DMS153 treated with DMSO at 0.1 percent for 48 hours (cell line): ENCODE measurements at regions not wholly inside any gene's neighbourhood (a gene's known extent, or its start where the extent isn't known, plus 50 kb on each side); places are given as distances from the start of the nearest gene placed in this dataset.

Experiments
- DNase-seq: peaks from one replicate; lab custom pipeline; 2025; ENCODE audit not compliant: unreplicated experiment; lab: John Stamatoyannopoulos, UW

DNA sequence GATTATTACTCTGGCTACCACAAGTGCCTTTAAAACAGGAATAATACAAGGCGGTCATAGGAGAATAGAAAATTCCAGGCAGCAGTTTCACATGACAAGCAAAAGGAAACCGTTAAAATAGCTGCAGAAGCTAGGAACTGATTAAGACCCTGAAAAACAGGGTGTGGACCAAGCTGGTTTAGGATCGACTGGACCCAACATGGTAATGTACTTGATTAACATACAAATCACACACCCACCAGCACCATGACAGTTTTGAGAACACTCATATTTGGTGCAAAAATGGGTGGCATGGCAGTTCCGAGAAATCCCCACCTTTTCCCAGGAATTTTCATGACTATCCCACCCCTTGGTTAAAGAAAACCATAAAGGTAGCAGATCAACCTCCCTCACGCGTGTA, 51.9 kb upstream of the TMEM163 start:
- no peak for DNase-seq

DNA sequence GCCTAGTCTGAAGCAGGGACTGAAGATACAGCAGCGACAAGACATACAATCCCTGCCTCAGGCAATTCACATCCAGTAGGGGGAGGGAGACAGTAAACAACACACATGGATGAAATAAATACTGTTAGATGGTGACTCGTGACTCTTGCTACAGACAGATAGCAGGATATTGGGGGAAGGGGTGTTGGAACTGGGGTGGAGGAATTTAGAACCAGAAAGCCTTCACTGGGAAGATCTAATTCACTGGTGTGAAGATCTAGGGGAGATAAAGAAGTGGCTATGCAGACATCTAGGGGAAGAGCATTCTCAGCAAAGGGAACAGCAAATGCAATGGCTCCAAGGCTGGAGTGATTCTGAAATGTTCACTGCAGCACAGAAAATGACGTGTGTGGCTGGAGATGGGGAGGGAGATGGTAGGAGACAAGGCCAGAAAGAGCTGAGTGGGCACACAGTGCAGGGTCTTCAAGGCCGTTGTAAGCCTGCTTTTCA, 52.6 kb upstream of the TMEM163 start:
- no peak for DNase-seq

DNA sequence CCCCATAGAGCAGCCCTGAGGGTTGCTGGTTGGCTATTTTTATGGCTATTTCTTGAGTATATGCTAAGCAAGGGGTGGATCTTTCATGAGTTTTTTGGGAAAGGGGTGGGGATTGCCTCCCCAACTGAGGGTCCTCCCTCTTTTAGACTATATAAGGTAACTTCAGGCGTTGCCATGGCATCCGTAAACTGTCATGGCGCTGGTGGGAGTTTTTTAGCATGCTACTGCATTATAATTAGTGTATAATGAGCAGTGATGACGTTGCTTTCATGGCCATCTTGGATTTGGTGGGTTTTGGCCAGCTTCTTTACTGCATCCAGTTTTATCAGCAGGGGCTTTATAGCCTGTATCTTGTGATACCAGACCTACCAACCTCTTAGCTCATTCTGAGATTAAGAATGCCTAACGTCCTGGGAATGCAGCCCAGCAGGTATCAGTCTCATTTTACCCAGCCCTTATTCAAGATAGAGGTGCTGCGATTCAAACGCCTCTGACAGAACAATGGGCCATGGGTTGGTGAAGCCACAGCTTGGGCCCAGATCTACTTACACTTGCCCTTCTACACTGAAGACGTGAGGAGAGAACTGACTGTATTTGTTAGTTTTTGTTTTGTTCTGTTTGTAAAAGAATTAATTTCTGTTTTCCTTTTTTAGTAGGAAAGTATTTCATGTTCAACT, 53.8 kb upstream of the TMEM163 start:
- DNase-seq, result no peak

DNA sequence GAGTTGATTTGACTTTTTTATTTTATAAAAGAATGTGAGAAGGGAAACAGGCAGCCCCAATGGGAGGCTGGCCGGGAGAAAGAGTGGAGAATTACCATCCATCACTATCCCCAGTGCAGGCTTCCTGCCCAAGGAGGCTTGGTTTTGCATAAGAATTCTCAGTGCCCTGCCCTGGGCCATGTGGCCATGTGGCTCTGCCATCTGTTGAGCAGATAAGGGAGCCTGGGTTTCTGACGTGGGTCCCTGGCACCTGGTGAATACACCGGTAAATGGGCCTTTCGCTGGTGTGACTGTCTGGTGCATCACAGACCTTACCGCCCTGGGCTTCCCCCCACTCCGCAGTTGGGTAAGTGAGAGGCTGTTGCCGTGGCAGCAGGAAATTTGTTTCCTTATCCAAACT, 54.5 kb upstream of the TMEM163 start:
- DNase-seq, result no peak

DNA sequence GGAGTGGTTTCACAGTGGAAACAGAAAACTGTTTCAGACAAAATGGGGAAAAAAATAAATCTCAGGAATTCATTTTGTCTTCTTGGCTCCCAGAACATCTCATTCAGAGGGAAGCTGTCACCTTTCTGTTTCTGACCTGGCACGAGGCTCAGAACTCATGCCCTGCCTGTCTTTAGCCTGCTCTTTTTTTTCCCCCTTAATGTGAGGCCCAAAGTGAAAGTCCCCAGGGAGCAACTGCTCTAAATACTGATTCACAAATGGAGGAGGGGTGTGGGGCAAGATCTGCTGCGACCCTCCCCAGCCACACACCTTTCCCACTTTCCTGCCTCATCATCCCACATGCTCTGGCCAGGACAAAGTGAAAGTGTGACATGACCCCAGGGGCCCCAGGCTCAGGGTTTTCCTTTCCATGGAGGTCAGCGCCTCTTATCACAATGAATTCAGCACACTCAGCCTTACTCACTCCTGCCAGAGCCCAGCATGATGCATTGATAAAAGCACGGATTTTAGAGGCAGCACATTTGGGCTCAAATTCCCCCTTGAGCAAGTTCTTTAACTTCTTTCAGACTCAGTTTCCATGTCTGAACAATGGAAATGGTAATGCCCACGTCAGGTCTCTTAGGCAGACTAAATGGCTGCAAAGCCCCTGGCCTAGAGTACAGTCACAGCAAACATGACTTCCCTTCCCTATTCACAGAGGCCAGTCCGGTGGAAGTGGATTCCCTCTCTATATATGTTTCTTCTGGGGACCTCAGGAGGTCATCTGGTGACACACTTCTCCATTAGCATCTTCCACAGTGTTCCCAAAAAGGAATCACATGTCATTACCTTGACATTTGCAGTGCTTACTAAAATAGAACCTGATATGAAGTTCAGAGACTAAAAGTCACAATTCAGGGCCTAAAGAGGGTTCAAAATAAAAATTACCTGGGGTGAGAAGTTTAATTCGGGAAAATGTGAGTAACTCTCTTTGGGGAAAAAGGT, 55.3 kb upstream of the TMEM163 start:
- no peak for DNase-seq

DNA sequence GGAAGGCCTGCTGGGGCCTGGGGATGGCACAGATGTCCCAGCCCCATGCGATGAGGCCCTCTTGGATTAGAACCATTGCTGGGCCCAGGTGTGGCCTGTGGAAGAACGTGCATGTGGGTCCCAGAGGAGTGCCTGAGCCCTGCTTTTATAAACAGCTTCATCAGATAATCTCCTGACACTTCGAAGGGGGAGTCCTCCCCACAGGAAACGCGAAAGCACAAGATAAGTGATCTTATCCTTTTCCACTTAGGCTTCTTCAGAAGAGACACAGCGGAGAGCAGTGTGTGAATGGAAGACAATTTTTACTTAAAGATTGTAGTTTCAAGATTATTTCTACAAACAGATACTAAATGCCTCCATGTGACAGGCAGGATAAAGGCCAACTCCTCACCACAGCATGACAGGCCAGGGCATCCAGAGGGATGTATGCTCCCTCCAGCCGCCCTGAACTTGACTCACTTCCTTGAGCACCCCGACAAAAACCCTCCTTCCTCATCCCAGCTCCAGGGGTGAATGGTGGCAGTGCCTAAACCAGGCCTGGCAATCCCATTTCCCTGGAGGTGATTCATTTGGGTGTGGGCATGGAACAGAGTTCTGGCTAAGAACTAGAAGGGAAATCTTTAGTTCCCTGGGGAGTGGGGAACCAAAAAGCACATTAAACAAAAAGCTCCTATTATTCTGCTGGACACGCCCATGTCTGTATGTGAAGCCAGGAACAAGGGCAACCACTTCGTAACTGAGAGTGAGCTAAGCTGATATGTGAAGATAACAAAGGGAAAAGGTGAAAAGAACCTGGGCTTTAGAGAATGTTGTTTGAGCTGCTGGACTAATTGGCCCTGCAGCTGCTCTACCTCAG, 56.2 kb upstream of the TMEM163 start:
- peak; percentile 61 for DNase-seq

DNA sequence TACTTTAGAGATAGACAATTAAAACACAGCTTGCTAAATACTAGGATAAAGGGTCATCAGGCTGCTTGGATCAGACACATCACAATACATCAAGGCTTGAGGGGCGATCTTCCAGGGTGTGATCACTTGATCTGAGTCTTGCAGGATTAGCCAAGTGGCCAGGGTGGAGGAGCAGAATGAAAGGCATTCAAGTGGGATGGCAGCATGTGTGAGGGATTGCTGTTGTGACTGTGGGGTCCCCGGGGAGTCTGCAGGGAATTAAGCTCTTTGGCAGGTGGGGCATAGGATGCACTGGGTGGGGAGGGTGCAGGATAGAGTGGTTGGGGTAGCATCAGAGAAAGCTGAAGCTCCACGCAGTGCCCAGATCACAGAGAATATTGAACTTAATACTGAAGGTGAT, 58.0 kb upstream of the TMEM163 start:
- DNase-seq, result no peak

DNA sequence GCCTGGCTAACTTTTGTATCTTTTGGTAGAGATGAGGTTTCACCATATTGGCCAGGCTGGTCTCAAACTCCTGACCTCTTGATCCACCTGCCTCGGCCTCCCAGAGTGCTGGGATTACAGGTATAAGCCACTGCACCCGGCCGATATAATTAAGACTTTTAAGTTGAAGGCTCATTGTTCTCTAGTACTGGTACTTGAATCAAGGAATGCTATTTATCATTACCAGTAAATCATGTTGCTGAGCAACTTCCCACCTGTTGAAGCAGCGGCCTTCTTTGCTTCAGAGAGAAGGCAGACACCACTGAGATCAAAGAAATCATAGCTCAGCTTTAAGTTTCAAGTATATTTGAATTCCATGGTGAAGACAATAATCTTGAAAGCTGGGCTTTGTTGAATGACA, 58.8 kb upstream of the TMEM163 start:
- DNase-seq, result no peak

DNA sequence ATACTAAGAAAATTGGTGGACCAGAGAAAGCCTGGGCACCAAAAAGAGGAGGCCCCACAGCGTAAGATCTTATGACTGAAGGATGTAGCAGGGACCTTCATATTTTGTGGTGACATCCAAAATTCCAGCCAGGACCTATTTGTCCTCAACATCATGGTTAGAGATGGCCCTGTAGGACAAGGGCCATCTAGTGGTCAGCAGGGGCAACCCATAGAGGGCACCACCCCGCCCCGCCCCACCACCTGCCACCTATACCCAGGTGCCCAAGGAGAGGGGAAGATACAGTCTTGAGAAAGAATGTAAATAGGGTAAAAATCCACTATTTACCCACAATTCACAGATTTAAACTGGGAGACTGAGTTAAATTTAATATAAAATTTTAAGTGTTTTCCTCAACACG, 59.6 kb upstream of the TMEM163 start:
- no peak for DNase-seq

DNA sequence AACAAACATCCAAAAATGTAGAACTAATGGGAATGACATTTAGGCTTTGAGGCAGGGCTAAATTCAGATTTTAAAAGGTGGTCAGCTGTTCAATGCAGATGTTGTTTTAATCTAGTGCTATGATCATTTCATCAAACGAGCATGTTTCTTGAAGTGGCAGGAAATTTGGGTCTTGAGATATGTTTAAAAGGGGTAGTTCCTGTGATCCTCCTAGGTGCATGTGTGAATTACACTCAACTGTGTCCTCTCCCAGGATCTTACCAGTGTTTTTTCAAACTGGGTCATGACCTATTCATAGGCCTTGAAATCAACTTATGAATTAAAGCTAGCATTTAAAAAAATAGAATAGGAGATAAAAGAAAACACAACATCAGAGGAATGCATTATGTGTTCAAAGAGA, 57.4 kb upstream of the ACMSD start:
- no peak for DNase-seq

DNA sequence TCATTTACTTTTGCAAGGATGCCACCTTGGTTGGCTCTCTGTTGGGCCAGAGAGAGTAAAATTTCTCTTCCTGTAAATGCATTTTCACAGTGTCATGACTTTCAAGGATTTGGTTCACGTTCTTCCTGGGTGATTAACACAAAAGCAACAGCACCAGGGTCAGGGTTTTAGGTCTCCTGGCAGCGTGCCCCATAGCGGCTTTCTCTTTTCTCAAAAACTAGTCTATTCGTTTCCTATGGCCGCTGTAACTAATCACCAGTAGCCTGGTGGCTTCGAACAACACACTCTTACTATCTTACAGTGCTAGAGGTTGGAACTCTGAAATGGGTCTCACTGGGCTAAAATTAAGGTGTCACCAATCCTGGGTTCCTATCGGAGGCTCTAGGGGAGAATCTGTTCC, 56.3 kb upstream of the ACMSD start:
- no peak for DNase-seq

DNA sequence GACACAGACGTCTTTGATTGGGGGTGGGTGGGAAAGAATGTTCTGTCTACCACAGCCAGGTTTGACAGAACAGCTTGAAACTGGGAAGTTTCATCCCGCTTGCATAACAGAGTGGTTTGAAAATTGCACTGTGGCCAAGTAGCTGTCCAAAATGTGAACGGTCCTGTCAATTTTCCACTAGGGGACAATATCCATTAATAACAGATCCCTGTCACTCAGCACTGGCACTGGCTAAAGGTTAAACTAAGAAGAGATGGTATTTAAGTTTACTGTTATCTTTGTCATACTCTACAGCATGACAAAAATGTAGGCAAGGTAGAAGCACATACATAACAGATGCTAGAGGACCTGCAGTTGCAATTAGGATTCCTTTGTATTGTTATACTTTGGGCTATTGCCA, 55.6 kb upstream of the ACMSD start:
- no peak for DNase-seq

DNA sequence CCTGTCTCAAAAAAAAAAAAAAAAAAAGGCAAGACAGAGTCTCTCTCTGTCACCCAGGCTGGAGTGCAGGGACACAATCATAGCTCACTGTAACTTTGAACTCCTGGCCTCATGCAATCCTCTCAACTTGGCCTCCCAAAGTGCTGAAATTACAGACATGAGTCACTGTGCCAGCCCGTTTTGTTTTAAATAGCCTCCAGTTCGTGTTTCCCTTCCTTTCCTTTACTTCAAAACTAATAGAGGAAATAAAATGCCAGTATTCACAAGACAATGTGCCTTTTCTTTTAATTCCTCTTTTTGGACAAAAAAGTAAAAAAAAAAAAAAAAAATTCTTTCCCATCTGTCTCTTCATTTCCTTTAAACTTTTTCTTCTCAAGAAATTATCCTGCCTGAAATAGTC, 54.5 kb upstream of the ACMSD start:
- DNase-seq, result no peak

DNA sequence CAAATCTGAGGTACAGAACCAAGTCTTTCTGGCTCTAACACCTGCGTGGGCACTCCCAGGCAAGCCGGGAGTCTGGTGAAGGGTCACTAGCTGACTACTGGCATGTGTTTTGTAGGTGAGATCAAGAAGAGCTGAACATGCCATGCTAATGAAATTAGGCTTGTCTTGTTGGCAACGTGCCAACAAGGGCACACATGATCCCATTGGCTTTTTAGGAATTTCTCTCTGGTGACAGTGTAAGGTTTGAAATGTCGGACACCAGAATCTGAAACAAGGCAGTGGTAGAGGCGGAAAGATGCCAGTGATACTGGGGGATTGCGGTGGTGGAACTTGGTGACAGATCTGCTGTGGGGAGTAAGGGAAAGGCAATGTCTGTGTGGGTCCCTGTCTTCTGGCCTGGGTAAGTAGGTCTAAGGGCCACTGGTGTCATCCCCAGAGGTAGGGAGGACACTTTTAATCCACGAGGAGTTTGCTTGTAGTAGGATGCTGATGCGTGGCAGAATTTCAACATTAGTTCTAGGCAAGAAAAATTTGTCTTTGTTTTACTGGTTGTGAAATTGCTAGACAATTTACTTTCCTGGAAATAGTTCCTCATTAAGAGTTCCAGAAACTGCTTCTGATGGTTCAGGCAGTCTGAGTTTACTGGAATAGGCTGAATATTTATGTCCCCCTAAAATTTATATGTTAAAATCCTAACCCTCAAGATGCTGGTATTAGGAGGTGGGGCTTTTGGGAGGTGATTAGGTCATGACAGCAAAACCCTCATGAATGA, 52.6 kb upstream of the ACMSD start:
- DNase-seq, result no peak

DNA sequence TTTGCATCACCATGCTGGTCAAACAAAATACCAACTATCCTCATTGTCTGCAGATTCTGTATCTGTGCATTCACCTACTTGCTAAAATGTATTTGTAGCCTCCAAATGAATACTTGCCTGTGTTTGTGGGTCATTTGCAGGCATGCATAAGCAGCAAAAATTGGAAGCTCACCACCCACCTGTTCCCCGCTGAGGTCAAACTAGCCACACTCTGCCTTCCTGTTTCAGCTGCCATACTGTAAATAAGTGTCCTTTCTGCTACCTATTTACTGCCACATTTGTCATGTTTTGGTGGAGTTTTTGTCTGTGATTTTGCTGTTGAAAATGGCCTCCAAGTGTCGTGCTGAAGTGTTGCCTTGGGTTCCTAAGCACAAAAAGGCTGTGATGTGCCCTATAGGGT, 50.0 kb upstream of the ACMSD start:
- DNase-seq, result no peak
